GM19468 (cell line): ENCODE measurements at regions not wholly inside any gene's neighbourhood (a gene's known extent, or its start where the extent isn't known, plus 50 kb on each side); places are given as distances from the start of the nearest gene placed in this dataset.
"Not testable (repeated sequence)": the region's sequence is repeated elsewhere in the genome, so short reads cannot be mapped to it uniquely, and the experiment has no call there.

Experiments
- ATAC-seq: cut with Tn5 transposase; IDR thresholded peaks from one replicate; pipeline ENCODE4 v1.9.1; 2021; ENCODE audit warnings: mild to moderate bottlenecking, moderate library complexity, moderate number of reproducible peaks; ENCODE audit not compliant: unreplicated experiment; ENCODE audit errors: extremely low read depth

GRCh38 chr22:47884200-47884599 lies 1121.8 kb downstream of the TBC1D22A start:
- no peak for ATAC-seq

GRCh38 chr22:47883757-47884156 lies 1121.3 kb downstream of the TBC1D22A start:
- no peak for ATAC-seq

- no peak for ATAC-seq
These were observed 1116.9 kb downstream of the TBC1D22A start for GRCh38 chr22:47879346-47879745.

- no peak for ATAC-seq
These were observed 1116.0 kb downstream of the TBC1D22A start for GRCh38 chr22:47878460-47878859.

GRCh38 chr22:47872761-47873535 lies 1110.5 kb downstream of the TBC1D22A start:
- no peak for ATAC-seq

GRCh38 chr22:47865626-47866025 lies 1103.2 kb downstream of the TBC1D22A start:
- ATAC-seq, result no peak

- ATAC-seq, result no peak
These were observed 1099.9 kb downstream of the TBC1D22A start for GRCh38 chr22:47862394-47862793.

- ATAC-seq, result not testable (repeated sequence)
These were observed 1098.5 kb downstream of the TBC1D22A start for GRCh38 chr22:47860907-47861306.

GRCh38 chr22:47859881-47860525 lies 1097.6 kb downstream of the TBC1D22A start:
- no peak for ATAC-seq

GRCh38 chr22:47858773-47859306 lies 1096.4 kb downstream of the TBC1D22A start:
- no peak for ATAC-seq

GRCh38 chr22:47854680-47855079 lies 1092.2 kb downstream of the TBC1D22A start:
- no peak for ATAC-seq

- ATAC-seq, result no peak
These were observed 1091.8 kb downstream of the TBC1D22A start for GRCh38 chr22:47854251-47854650.

GRCh38 chr22:47853750-47854149 lies 1091.3 kb downstream of the TBC1D22A start:
- ATAC-seq, result no peak

GRCh38 chr22:47851586-47851985 lies 1089.1 kb downstream of the TBC1D22A start:
- no peak for ATAC-seq

GRCh38 chr22:47850644-47851151 lies 1088.2 kb downstream of the TBC1D22A start:
- ATAC-seq, result no peak

- no peak for ATAC-seq
These were observed 1087.1 kb downstream of the TBC1D22A start for GRCh38 chr22:47849576-47849975.

GRCh38 chr22:47848184-47848920 lies 1085.9 kb downstream of the TBC1D22A start:
- no peak for ATAC-seq

- no peak for ATAC-seq
These were observed 1084.9 kb downstream of the TBC1D22A start for GRCh38 chr22:47847131-47847890.

GRCh38 chr22:47846206-47846605 lies 1083.8 kb downstream of the TBC1D22A start:
- ATAC-seq, result no peak

- ATAC-seq, result no peak
These were observed 1079.7 kb downstream of the TBC1D22A start for GRCh38 chr22:47842119-47842518.
